IMR-90 (cell line): ENCODE measurements at regions not wholly inside any gene's neighbourhood (a gene's known extent, or its start where the extent isn't known, plus 50 kb on each side); places are given as distances from the start of the nearest gene placed in this dataset.

Experiments used
- ATAC-seq: fragments of 200-7000 bp; cut with Tn5 transposase; 2 replicates; pipeline ENCODE4 v1.9.1; 2020; ENCODE audit warnings: low read depth, mild to moderate bottlenecking, moderate library complexity
- BruUV-seq: library from RNA; stranded (reverse); fragments of 400-500 nt; replicated peaks from 2 replicates; lab custom pipeline; 2021; lab: Mats Ljungman, UMichigan
- CTCF ChIA-PET: fragments of 300-600 bp; formaldehyde crosslinking; extraction: SDS; loops from one replicate; lab custom pipeline; 2021; ENCODE audit warnings: antibody characterized with exemption; lab: Yijun Ruan, JAX
- POLR2A ChIA-PET: fragments of 300-600 bp; sonication (Branson Sonifier 250); formaldehyde crosslinking; loops from one replicate; lab custom pipeline; 2022; ENCODE audit warnings: antibody characterized with exemption; ENCODE audit not compliant: unreplicated experiment; lab: Charles Lee
- DNase-seq: peaks from one replicate; pipeline ENCODE4 v3.0.0; 2013
- H2AFZ ChIP-seq: replicated peaks from 2 replicates; pipeline ENCODE3; 2013; ENCODE audit warnings: low read length, mild to moderate bottlenecking; ENCODE audit not compliant: poor library complexity
- H2AK5ac ChIP-seq: 2 replicates; pipeline ENCODE4 v1.6.1; 2013; ENCODE audit warnings: low read depth, low read length, inconsistent platforms
- H2AK9ac ChIP-seq: replicated peaks from 2 replicates; pipeline ENCODE3; 2013; ENCODE audit warnings: mild to moderate bottlenecking, low read depth, low read length, moderate library complexity; ENCODE audit not compliant: poor library complexity
- H2BK120ac ChIP-seq: 2 replicates; pipeline ENCODE4 v1.6.1; 2013; ENCODE audit warnings: low read depth, low read length, inconsistent platforms
- H2BK15ac ChIP-seq: 3 replicates; pipeline ENCODE4 v1.6.1; 2013; ENCODE audit warnings: low read depth, low read length, inconsistent platforms
- H2BK20ac ChIP-seq: 2 replicates; pipeline ENCODE4 v1.6.1; 2013; ENCODE audit warnings: low read depth, mild to moderate bottlenecking, inconsistent platforms, low read length, moderate library complexity
- H2BK5ac ChIP-seq: 2 replicates; pipeline ENCODE4 v1.6.1; 2013; ENCODE audit warnings: mild to moderate bottlenecking, low read depth, low read length, inconsistent platforms; ENCODE audit not compliant: poor library complexity, severe bottlenecking
- H3K14ac ChIP-seq: replicated peaks from 2 replicates; pipeline ENCODE4 v1.6.1; 2013; ENCODE audit warnings: low read depth, low read length, inconsistent platforms
- H3K18ac ChIP-seq: 2 replicates; pipeline ENCODE4 v1.6.1; 2013; ENCODE audit warnings: low read depth, low read length, control low read depth
- H3K23ac ChIP-seq: 2 replicates; pipeline ENCODE4 v1.6.1; 2013; ENCODE audit warnings: low read depth, low read length, inconsistent platforms
- H3K27ac ChIP-seq: 2 replicates; pipeline ENCODE4 v1.5.1; 2013; ENCODE audit warnings: mild to moderate bottlenecking, control low read depth, low read length; ENCODE audit not compliant: insufficient read depth
- H3K27me3 ChIP-seq: 2 replicates; pipeline ENCODE4 v1.6.1; 2013; ENCODE audit warnings: low read length; ENCODE audit not compliant: control insufficient read depth, insufficient read depth
- H3K36me3 ChIP-seq: 2 replicates; pipeline ENCODE4 v1.6.1; 2013; ENCODE audit warnings: low read length, mixed read lengths; ENCODE audit not compliant: control insufficient read depth, insufficient read depth
- H3K4ac ChIP-seq: 2 replicates; pipeline ENCODE4 v1.6.1; 2013; ENCODE audit warnings: low read depth, low read length, inconsistent platforms
- H3K4me1 ChIP-seq: 2 replicates; pipeline ENCODE4 v1.6.1; 2013; ENCODE audit warnings: low read length, mixed read lengths; ENCODE audit not compliant: control insufficient read depth, insufficient read depth
- H3K4me2 ChIP-seq: 2 replicates; pipeline ENCODE4 v1.6.1; 2013; ENCODE audit warnings: low read depth, mild to moderate bottlenecking, control low read depth, low read length, moderate library complexity
- H3K4me3 ChIP-seq: 2 replicates; pipeline ENCODE4 v1.5.1; 2013; ENCODE audit warnings: low read depth, mild to moderate bottlenecking, control low read depth, low read length, moderate library complexity; ENCODE audit not compliant: insufficient read depth
- H3K56ac ChIP-seq: 2 replicates; pipeline ENCODE4 v1.6.1; 2013; ENCODE audit warnings: low read length, inconsistent platforms; ENCODE audit not compliant: insufficient read depth; ENCODE audit errors: extremely low read depth
- H3K79me1 ChIP-seq, 2 experiments: 2 replicates each; pipeline ENCODE4 v1.6.1; 2013; ENCODE audit warnings: low read length in 2 of 2, inconsistent platforms in 1 of 2, low read depth in 1 of 2
- H3K9ac ChIP-seq: 2 replicates; pipeline ENCODE4 v1.6.1; 2013; ENCODE audit warnings: low read depth, low read length, control low read depth
- H3K9me1 ChIP-seq: 2 replicates; pipeline ENCODE4 v1.6.1; 2013; ENCODE audit warnings: low read length, inconsistent platforms; ENCODE audit not compliant: insufficient read depth
- H3K9me3 ChIP-seq: 2 replicates; pipeline ENCODE4 v1.6.1; 2013; ENCODE audit warnings: low read length; ENCODE audit not compliant: control insufficient read depth, insufficient read depth
- H4K20me1 ChIP-seq: 2 replicates; pipeline ENCODE4 v1.6.1; 2013; ENCODE audit warnings: low read length, inconsistent platforms; ENCODE audit not compliant: insufficient read depth
- H4K5ac ChIP-seq: 2 replicates; pipeline ENCODE4 v1.6.1; 2013; ENCODE audit warnings: mild to moderate bottlenecking, low read depth, low read length, control low read depth
- H4K8ac ChIP-seq, 2 experiments: 2 replicates each; pipeline ENCODE4 v1.6.1; 2013; ENCODE audit warnings: low read depth in 2 of 2, low read length in 2 of 2, control low read depth in 1 of 2, inconsistent platforms in 1 of 2
- H4K91ac ChIP-seq: 2 replicates; pipeline ENCODE4 v1.6.1; 2013; ENCODE audit warnings: low read depth, low read length, inconsistent platforms; ENCODE audit not compliant: insufficient read depth
- BHLHE40 ChIP-seq: fragments of 150-350 bp; IDR thresholded peaks from 2 replicates; pipeline ENCODE4 v1.6.1; 2016; ENCODE audit warnings: mild to moderate bottlenecking, low read depth, low read length
- CEBPB ChIP-seq: IDR thresholded peaks from 2 replicates; pipeline ENCODE4 v1.6.1; 2012; ENCODE audit warnings: low read depth, low read length, improper control_type of control experiment
- CHD1 ChIP-seq: IDR thresholded peaks from 2 replicates; pipeline ENCODE4 v1.6.1; 2012; ENCODE audit warnings: low read depth, low read length, improper control_type of control experiment
- CTCF ChIP-seq: conservative IDR thresholded peaks from 2 replicates; pipeline ENCODE4 v1.5.1; 2012; ENCODE audit warnings: mild to moderate bottlenecking, low read depth, low read length, improper control_type of control experiment
- ELK1 ChIP-seq: fragments of 150-350 bp; IDR thresholded peaks from 2 replicates; pipeline ENCODE4 v1.6.1; 2016; ENCODE audit warnings: low read depth, mild to moderate bottlenecking, low read length, moderate library complexity, borderline replicate concordance
- FOS ChIP-seq: fragments of 150-350 bp; IDR thresholded peaks from 2 replicates; pipeline ENCODE4 v1.6.1; 2016; ENCODE audit warnings: low read depth, low read length
- MAFK ChIP-seq: IDR thresholded peaks from 2 replicates; pipeline ENCODE4 v1.6.1; 2012; ENCODE audit warnings: low read depth, low read length, improper control_type of control experiment
- MAZ ChIP-seq: IDR thresholded peaks from 2 replicates; pipeline ENCODE4 v1.6.1; 2012; ENCODE audit warnings: low read depth, mild to moderate bottlenecking, low read length, improper control_type of control experiment, moderate library complexity, borderline replicate concordance
- MXI1 ChIP-seq: IDR thresholded peaks from 2 replicates; pipeline ENCODE4 v1.6.1; 2012; ENCODE audit warnings: low read depth, mild to moderate bottlenecking, low read length, moderate library complexity, borderline replicate concordance
- NFE2L2 ChIP-seq: fragments of 150-350 bp; IDR thresholded peaks from 2 replicates; pipeline ENCODE4 v1.6.1; 2016; ENCODE audit warnings: low read depth, mild to moderate bottlenecking, low read length
- POLR2A ChIP-seq: IDR thresholded peaks from 2 replicates; pipeline ENCODE4 v1.6.1; 2012; ENCODE audit warnings: mild to moderate bottlenecking, low read depth, low read length
- RAD21 ChIP-seq: IDR thresholded peaks from 2 replicates; pipeline ENCODE4 v1.6.1; 2012; ENCODE audit warnings: low read length, improper control_type of control experiment
- RCOR1 ChIP-seq: IDR thresholded peaks from 2 replicates; pipeline ENCODE4 v1.6.1; 2012; ENCODE audit warnings: mild to moderate bottlenecking, low read length, improper control_type of control experiment; ENCODE audit not compliant: insufficient replicate concordance
- RFX5 ChIP-seq: IDR thresholded peaks from 2 replicates; pipeline ENCODE4 v1.8.0; 2012; ENCODE audit warnings: low read depth, mild to moderate bottlenecking, low read length, moderate library complexity
- SMC3 ChIP-seq: fragments of 150-350 bp; IDR thresholded peaks from 2 replicates; pipeline ENCODE4 v1.6.1; 2016; ENCODE audit warnings: low read depth, mild to moderate bottlenecking, antibody characterized with exemption, low read length, moderate library complexity
- USF2 ChIP-seq: fragments of 150-350 bp; IDR thresholded peaks from 2 replicates; pipeline ENCODE4 v1.6.1; 2017; ENCODE audit warnings: mild to moderate bottlenecking, antibody characterized with exemption, low read length, low read depth
- dilution Hi-C: fragments of 300-500 bp; cut with HindIII; formaldehyde crosslinking; loops from one replicate; pipeline ENCODE4 v1.14.3; 2018; ENCODE audit warnings: low sequenced_read_pairs; ENCODE audit not compliant: unreplicated experiment
- in situ Hi-C: fragments of 300-500 bp; cut with MboI; formaldehyde crosslinking; loops from 3 replicates; pipeline ENCODE4 v1.14.3; 2019; ENCODE audit warnings: low sequenced_read_pairs, inconsistent platforms, mixed read lengths
- intact Hi-C: fragments of 100-400 bp; cut with micrococcal nuclease; formaldehyde crosslinking; loops from 2 replicates; pipeline ENCODE4 v1.10.0; 2022

GRCh38 chr9:105879181-105879580 is 184.8 kb downstream of the TMEM38B start:
- DNase-seq (no peak), ATAC-seq (no peak)
- no TSS peak for BruUV-seq
- ChIA-PET CTCF (no interaction called here), POLR2A (no interaction called here)
- Histone ChIP-seq H2AK5ac (no peak overlapping the region), H3K56ac (no peak overlapping the region), H2BK15ac (no peak overlapping the region), H3K4me1 (no peaks in the 10 kb centered on the region), H3K4me2 (no peak overlapping the region), H2BK20ac (no peak overlapping the region), H4K91ac (no peak overlapping the region), H2AFZ (no peak overlapping the region), H2BK120ac (no peak overlapping the region), H2BK5ac (no peak overlapping the region), H3K18ac (no peak overlapping the region), H3K9me3 (no peaks in the 10 kb centered on the region), H3K23ac (no peak overlapping the region), H3K14ac (no peak overlapping the region), H3K79me1 (no peaks in the 10 kb centered on the region), H3K4ac (no peak overlapping the region), H3K9me1 (no peaks in the 10 kb centered on the region), H4K5ac (no peak overlapping the region), H4K20me1 (no peaks in the 10 kb centered on the region), H3K27me3 (no peaks in the 10 kb centered on the region), H2AK9ac (no peak overlapping the region), H3K9ac (no peak overlapping the region), H4K8ac (no peak overlapping the region), H3K4me3 (no peak overlapping the region), H3K36me3 (no peaks in the 10 kb centered on the region), H3K27ac (no peak overlapping the region)
- no peak for TF ChIP-seq NFE2L2
- no peak for TF ChIP-seq RFX5
- TF ChIP-seq CEBPB, result no peak
- no peak for TF ChIP-seq MXI1
- no peak for TF ChIP-seq MAZ
- TF ChIP-seq MAFK, result no peak
- TF ChIP-seq SMC3, result no peak
- no peak for TF ChIP-seq FOS
- TF ChIP-seq BHLHE40, result no peak
- TF ChIP-seq POLR2A, result no peak
- TF ChIP-seq USF2, result no peak
- no peak for TF ChIP-seq RAD21
- TF ChIP-seq CTCF, result no peak
- TF ChIP-seq RCOR1, result no peak
- no peak for TF ChIP-seq CHD1
- no peak for TF ChIP-seq ELK1
- intact Hi-C loops (no loop called here), dilution Hi-C loops (no loop called here), in situ Hi-C loops (no loop called here)
